ENCODE measurements at regions not wholly inside any gene's neighbourhood (a gene's known extent, or its start where the extent isn't known, plus 50 kb on each side); places are given as distances from the start of the nearest gene placed in this dataset.
"Not testable (repeated sequence)": the region's sequence is repeated elsewhere in the genome, so short reads cannot be mapped to it uniquely, and the experiment has no call there.

DNA sequence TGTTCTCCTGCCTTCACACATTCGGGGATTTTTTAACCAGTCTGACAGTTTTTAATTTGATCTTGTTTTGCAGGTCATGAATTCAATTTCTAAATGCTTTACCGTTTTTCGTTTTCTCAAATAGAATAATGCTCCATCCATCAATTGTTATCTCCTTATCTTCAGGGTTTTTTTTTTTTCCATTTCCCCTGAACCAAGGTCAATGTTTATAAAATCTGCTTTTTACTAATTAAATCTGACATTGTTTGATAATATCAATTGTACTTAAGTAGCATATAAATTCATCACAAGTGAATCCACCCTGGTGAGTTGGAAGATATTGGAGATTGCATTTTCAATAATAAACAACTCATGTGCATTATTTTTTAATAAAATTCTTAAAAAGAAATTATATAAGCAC lies 2004.6 kb upstream of the WWC1 start:
- H3K4me1 ChIP-seq (ENCODE audit: control insufficient read depth, insufficient read depth, low read length): no peaks in the 10 kb centered on the region
- H3K27ac ChIP-seq (ENCODE audit: low read depth, low read length): no peak overlapping the region
- Mint-ChIP-seq H3K9me3 (peaks cover 15% of the 10 kb centered on the region), H3K27me3 (ENCODE audit: insufficient read depth) (no peaks in the 10 kb centered on the region), H3K4me3 (no peak overlapping the region), H3K27ac (no peak overlapping the region), H3K36me3 (ENCODE audit: low read depth) (no peaks in the 10 kb centered on the region), H3K4me1 (peaks cover 5% of the 10 kb centered on the region)
- H3K36me3 ChIP-seq (ENCODE audit: control insufficient read depth, insufficient read depth, low read length): no peaks in the 10 kb centered on the region
- no peak overlapping the region for H3K4me3 ChIP-seq (ENCODE audit: low read length)
- DNase-seq: no peak
- no peaks in the 10 kb centered on the region for H3K27me3 ChIP-seq (ENCODE audit: control insufficient read depth, insufficient read depth, low read length, poor library complexity, severe bottlenecking)
- peaks cover 18% of the 10 kb centered on the region for H3K9me3 ChIP-seq (ENCODE audit: control insufficient read depth, low read length)
- WGBS, 2 experiments (ENCODE audit: insufficient coverage in 1 of 2, insufficient read length in 1 of 2): 91 to 100% methylated on average over 1 to 3 of the region's 3 CpGs
- TF ChIP-seq, protein P1, sequence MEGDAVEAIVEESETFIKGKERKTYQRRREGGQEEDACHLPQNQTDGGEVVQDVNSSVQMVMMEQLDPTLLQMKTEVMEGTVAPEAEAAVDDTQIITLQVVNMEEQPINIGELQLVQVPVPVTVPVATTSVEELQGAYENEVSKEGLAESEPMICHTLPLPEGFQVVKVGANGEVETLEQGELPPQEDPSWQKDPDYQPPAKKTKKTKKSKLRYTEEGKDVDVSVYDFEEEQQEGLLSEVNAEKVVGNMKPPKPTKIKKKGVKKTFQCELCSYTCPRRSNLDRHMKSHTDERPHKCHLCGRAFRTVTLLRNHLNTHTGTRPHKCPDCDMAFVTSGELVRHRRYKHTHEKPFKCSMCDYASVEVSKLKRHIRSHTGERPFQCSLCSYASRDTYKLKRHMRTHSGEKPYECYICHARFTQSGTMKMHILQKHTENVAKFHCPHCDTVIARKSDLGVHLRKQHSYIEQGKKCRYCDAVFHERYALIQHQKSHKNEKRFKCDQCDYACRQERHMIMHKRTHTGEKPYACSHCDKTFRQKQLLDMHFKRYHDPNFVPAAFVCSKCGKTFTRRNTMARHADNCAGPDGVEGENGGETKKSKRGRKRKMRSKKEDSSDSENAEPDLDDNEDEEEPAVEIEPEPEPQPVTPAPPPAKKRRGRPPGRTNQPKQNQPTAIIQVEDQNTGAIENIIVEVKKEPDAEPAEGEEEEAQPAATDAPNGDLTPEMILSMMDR (conservative IDR thresholded peaks at IDR 0.05): no peak
- H3K9ac ChIP-seq (ENCODE audit: extremely low read depth, low read length, poor library complexity, severe bottlenecking): no peak overlapping the region

DNA sequence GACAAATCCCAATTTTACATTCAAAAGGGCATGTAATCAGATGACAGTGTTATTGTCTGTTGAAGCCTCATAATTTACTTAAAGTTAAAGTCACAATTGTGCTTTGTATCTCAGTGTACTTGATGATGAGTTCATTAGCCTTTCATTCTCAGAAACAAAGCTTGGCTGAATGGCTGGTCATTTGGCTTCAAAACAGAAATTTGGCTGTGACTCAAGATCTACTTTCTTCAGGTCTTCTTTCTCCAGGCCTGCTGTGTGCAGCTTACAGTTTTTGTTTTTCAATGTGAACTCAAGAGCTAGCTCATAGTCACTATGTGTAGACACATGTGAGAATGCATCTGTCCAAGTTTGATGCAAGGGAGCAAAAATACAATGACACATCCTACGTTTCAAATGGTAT lies 2003.6 kb upstream of the WWC1 start:
- no peak overlapping the region for H3K27ac ChIP-seq (ENCODE audit: low read depth, low read length)
- H3K36me3 ChIP-seq (ENCODE audit: control insufficient read depth, insufficient read depth, low read length): no peaks in the 10 kb centered on the region
- no peak overlapping the region for H3K27ac Mint-ChIP-seq
- H3K27me3 ChIP-seq (ENCODE audit: control insufficient read depth, insufficient read depth, low read length, poor library complexity, severe bottlenecking): no peaks in the 10 kb centered on the region
- H3K4me3 ChIP-seq (ENCODE audit: low read length): no peak overlapping the region
- H3K4me1 ChIP-seq (ENCODE audit: control insufficient read depth, insufficient read depth, low read length): no peaks in the 10 kb centered on the region
- peaks cover 5% of the 10 kb centered on the region for H3K4me1 Mint-ChIP-seq
- TF ChIP-seq, protein P1 (conservative IDR thresholded peaks at IDR 0.05): no peak
- H3K4me3 Mint-ChIP-seq: no peak overlapping the region
- 100% methylated on average over 1 of the region's 1 CpG; no CpG with 5 or more reads in 1 of the 2 experiments for WGBS, 2 experiments (ENCODE audit: insufficient coverage in 1 of 2, insufficient read length in 1 of 2)
- H3K9me3 ChIP-seq (ENCODE audit: control insufficient read depth, low read length): peaks cover 18% of the 10 kb centered on the region
- H3K27me3 Mint-ChIP-seq (ENCODE audit: insufficient read depth): no peaks in the 10 kb centered on the region
- H3K36me3 Mint-ChIP-seq (ENCODE audit: low read depth): no peaks in the 10 kb centered on the region
- DNase-seq: no peak
- peaks cover 15% of the 10 kb centered on the region for H3K9me3 Mint-ChIP-seq
- no peak overlapping the region for H3K9ac ChIP-seq (ENCODE audit: extremely low read depth, low read length, poor library complexity, severe bottlenecking)

DNA sequence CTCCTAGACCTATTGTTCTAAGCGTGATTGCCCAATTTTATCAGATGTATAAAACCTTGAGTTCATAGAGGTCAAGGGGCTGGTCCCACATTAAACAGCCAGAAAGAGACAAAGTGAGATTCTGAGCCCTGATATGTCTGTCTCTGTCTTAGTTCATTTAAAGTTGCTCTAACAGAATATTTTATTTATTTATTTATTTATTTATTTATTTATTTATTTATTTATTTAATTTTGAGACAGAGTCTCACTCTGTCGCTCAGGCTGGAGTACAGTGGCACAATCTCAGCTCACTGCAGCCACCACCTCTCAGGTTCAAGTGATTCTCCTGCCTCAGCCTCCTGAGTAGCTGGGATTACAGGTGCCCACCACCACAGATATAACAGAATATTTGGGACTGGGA lies 1999.6 kb upstream of the WWC1 start:
- peaks cover 13% of the 10 kb centered on the region for H3K4me1 Mint-ChIP-seq
- peaks cover 18% of the 10 kb centered on the region for H3K9me3 ChIP-seq (ENCODE audit: control insufficient read depth, low read length)
- not testable (repeated sequence) for H3K36me3 Mint-ChIP-seq (ENCODE audit: low read depth); H3K4me3 ChIP-seq (ENCODE audit: low read length); H3K36me3 ChIP-seq (ENCODE audit: control insufficient read depth, insufficient read depth, low read length); H3K27me3 ChIP-seq (ENCODE audit: control insufficient read depth, insufficient read depth, low read length, poor library complexity, severe bottlenecking); H3K4me3 Mint-ChIP-seq; H3K27ac ChIP-seq (ENCODE audit: low read depth, low read length); H3K9ac ChIP-seq (ENCODE audit: extremely low read depth, low read length, poor library complexity, severe bottlenecking); H3K27me3 Mint-ChIP-seq (ENCODE audit: insufficient read depth); H3K27ac Mint-ChIP-seq; H3K4me1 ChIP-seq (ENCODE audit: control insufficient read depth, insufficient read depth, low read length); DNase-seq
- H3K9me3 Mint-ChIP-seq: peaks cover 15% of the 10 kb centered on the region
- 96% methylated on average over 2 of the region's 2 CpGs; no CpG with 5 or more reads in 1 of the 2 experiments for WGBS, 2 experiments (ENCODE audit: insufficient coverage in 1 of 2, insufficient read length in 1 of 2)

DNA sequence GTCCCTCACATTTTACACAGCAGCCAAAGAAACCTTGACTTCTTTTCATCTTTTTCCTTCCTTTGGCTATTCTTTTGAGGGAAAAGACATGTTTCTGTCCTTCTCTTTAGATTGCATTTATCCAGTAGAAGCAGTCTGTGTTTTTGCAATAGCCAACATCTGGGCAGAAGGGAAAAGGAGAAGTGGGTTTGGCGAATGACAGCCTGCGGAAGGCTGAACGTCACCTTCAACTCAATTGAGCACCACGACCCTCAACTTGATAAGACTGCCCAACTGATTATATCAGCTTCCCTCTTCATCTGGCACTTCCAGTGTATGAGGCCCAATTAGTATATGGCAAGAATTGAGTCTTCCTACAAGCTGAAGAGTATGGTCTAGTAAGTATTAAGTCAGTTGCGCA lies 1997.6 kb upstream of the WWC1 start:
- Mint-ChIP-seq H3K9me3 (peaks cover 15% of the 10 kb centered on the region), H3K4me3 (no peak overlapping the region), H3K27ac (no peak overlapping the region), H3K36me3 (ENCODE audit: low read depth) (no peaks in the 10 kb centered on the region), H3K4me1 (peaks cover 13% of the 10 kb centered on the region), H3K27me3 (ENCODE audit: insufficient read depth) (no peaks in the 10 kb centered on the region)
- TF ChIP-seq, protein P1 (conservative IDR thresholded peaks at IDR 0.05): no peak
- Histone ChIP-seq H3K36me3 (ENCODE audit: control insufficient read depth, insufficient read depth, low read length) (no peaks in the 10 kb centered on the region), H3K4me1 (ENCODE audit: control insufficient read depth, insufficient read depth, low read length) (no peaks in the 10 kb centered on the region), H3K9ac (ENCODE audit: extremely low read depth, low read length, poor library complexity, severe bottlenecking) (no peak overlapping the region), H3K27ac (ENCODE audit: low read depth, low read length) (no peak overlapping the region), H3K4me3 (ENCODE audit: low read length) (no peak overlapping the region), H3K9me3 (ENCODE audit: control insufficient read depth, low read length) (peaks cover 18% of the 10 kb centered on the region), H3K27me3 (ENCODE audit: control insufficient read depth, insufficient read depth, low read length, poor library complexity, severe bottlenecking) (no peaks in the 10 kb centered on the region)
- DNase-seq: no peak
- 96 to 100% methylated on average over 3 to 5 of the region's 5 CpGs for WGBS, 2 experiments (ENCODE audit: insufficient coverage in 1 of 2, insufficient read length in 1 of 2)

All from endodermal cell (in vitro differentiated cells).